Keratinocyte (primary cell): ENCODE measurements at regions not wholly inside any gene's neighbourhood (a gene's known extent, or its start where the extent isn't known, plus 50 kb on each side); places are given as distances from the start of the nearest gene placed in this dataset.

ENCODE experiments used
- EZH2 ChIP-seq: IDR thresholded peaks from one replicate; pipeline ENCODE4 v1.6.1; 2012; ENCODE audit warnings: inconsistent platforms, mild to moderate bottlenecking, low read length, moderate library complexity
- TF ChIP-seq, protein P1 (sequence below), 3 experiments: IDR thresholded peaks in 1 of 3; conservative IDR thresholded peaks in 1 of 3; optimal IDR thresholded peaks in 1 of 3; 2 replicates in 2 of 3; 3 replicates in 1 of 3; pipeline versions ENCODE3 to v1.5.1; 2011; ENCODE audit warnings: low read length in 3 of 3, mild to moderate bottlenecking in 3 of 3, moderate library complexity in 2 of 3, control low read depth in 1 of 3, inconsistent platforms in 1 of 3; ENCODE audit not compliant: insufficient read depth in 2 of 3; ENCODE audit errors: extremely low read depth in 1 of 3

DNA sequence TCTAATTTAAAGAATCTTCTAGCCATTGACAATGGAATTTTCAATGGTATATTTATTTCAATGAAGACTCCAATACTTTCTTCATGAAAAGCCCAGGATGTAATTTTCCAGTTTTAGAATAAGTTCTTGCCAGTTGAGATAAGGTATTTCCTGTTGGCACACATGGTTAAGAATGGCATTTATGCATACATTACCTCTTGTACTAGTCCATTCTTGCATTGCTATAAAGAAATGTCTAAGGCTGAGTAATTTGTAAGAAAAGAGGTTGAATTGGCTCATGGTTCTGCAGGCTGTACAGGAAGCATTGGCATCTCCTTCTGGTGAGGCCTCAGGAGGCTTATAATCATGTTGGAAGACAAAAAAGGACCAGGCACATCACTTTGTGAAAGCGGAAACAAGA, 1179.6 kb downstream of the AMY1C start:
- TF ChIP-seq, protein P1, sequence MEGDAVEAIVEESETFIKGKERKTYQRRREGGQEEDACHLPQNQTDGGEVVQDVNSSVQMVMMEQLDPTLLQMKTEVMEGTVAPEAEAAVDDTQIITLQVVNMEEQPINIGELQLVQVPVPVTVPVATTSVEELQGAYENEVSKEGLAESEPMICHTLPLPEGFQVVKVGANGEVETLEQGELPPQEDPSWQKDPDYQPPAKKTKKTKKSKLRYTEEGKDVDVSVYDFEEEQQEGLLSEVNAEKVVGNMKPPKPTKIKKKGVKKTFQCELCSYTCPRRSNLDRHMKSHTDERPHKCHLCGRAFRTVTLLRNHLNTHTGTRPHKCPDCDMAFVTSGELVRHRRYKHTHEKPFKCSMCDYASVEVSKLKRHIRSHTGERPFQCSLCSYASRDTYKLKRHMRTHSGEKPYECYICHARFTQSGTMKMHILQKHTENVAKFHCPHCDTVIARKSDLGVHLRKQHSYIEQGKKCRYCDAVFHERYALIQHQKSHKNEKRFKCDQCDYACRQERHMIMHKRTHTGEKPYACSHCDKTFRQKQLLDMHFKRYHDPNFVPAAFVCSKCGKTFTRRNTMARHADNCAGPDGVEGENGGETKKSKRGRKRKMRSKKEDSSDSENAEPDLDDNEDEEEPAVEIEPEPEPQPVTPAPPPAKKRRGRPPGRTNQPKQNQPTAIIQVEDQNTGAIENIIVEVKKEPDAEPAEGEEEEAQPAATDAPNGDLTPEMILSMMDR (optimal IDR thresholded peaks at IDR 0.05 in 1 of 3, IDR thresholded peaks at IDR 0.05 in 1 of 3, conservative IDR thresholded peaks at IDR 0.05 in 1 of 3; ENCODE audit: extremely low read depth in 1 of 3, insufficient read depth in 2 of 3, low read length in 3 of 3), result no peak
- no peak for TF ChIP-seq EZH2
